ENCODE measurements at regions not wholly inside any gene's neighbourhood (a gene's known extent, or its start where the extent isn't known, plus 50 kb on each side); places are given as distances from the start of the nearest gene placed in this dataset.

GRCh38 chr4:138428611-138429010, 186.5 kb upstream of the SLC7A11 start:
- TF ChIP-seq POLR2A (IDR thresholded peaks at IDR 0.05; ENCODE audit: extremely low read depth, insufficient read length) (no peak), CTCF (IDR thresholded peaks at IDR 0.05; ENCODE audit: low read depth, low read length) (no peak), MYC (IDR thresholded peaks at IDR 0.05; ENCODE audit: low read depth, low read length) (no peak)
- TF ChIP-seq, protein P1, sequence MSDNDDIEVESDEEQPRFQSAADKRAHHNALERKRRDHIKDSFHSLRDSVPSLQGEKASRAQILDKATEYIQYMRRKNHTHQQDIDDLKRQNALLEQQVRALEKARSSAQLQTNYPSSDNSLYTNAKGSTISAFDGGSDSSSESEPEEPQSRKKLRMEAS (IDR thresholded peaks at IDR 0.05; ENCODE audit: low read depth, low read length): no peak
